ENCODE measurements at regions not wholly inside any gene's neighbourhood (a gene's known extent, or its start where the extent isn't known, plus 50 kb on each side); places are given as distances from the start of the nearest gene placed in this dataset.

- TF ChIP-seq CTCF (conservative IDR thresholded peaks at IDR 0.05 in 1 of 2, IDR thresholded peaks at IDR 0.05 in 1 of 2; ENCODE audit: low read depth in 1 of 2, low read length in 2 of 2) (no peak), EZH2 (IDR thresholded peaks at IDR 0.05; ENCODE audit: low read length, missing control alignments) (no peak)
Observed at GRCh38 chr2:150127995-150128394, 359.5 kb downstream of the RND3 start.

All from fibroblast of lung (primary cell).